Thyroid gland (tissue), 4 donors: ENCODE measurements at regions not wholly inside any gene's neighbourhood (a gene's known extent, or its start where the extent isn't known, plus 50 kb on each side); places are given as distances from the start of the nearest gene placed in this dataset.

Experiments used
- DNase-seq, 2 donors: peaks; one replicate each; pipeline ENCODE4 v3.0.0-alpha.2; 2019
- H3K27ac ChIP-seq, 3 donors: fragments of 200-600 bp; sonication (generic); 1 replicate in 2 of 3; 2 replicates in 1 of 3; pipeline ENCODE4 v1.5.1; 2016 to 2019; ENCODE audit warnings: mild to moderate bottlenecking in 1 of 3, moderate library complexity in 1 of 3
- H3K27me3 ChIP-seq: fragments of 200-600 bp; sonication (generic); one replicate; pipeline ENCODE4 v1.5.1; 2019
- H3K36me3 ChIP-seq, 2 donors: fragments of 200-600 bp; sonication (generic); one replicate each; pipeline ENCODE4 v1.5.1; 2016 to 2019
- H3K4me1 ChIP-seq, 2 donors: fragments of 200-600 bp; sonication (generic); one replicate each; pipeline ENCODE4 v1.5.1; 2017 to 2019
- H3K4me3 ChIP-seq, 3 donors: fragments of 200-600 bp; sonication (generic); replicated peaks in 1 of 3; 1 replicate in 2 of 3; 2 replicates in 1 of 3; pipeline ENCODE4 v1.5.1; 2016; ENCODE audit warnings: mild to moderate bottlenecking in 1 of 3
- H3K9me3 ChIP-seq: fragments of 200-600 bp; sonication (generic); one replicate; pipeline ENCODE4 v1.5.1; 2017
- POLR2A ChIP-seq, 2 donors: fragments of 450-650 bp; IDR thresholded peaks; one replicate each; pipeline ENCODE4 v1.6.1; 2017; ENCODE audit warnings: antibody characterized with exemption in 2 of 2, mild to moderate bottlenecking in 2 of 2, moderate library complexity in 1 of 2
- WGBS, 2 donors: methylation state at CpG; one replicate each; pipeline ENCODE4 v1.1.5; 2017; 5-methylcytosine and 5-hydroxymethylcytosine counted together
- intact Hi-C: fragments of 100-400 bp; cut with DNase I; formaldehyde crosslinking; loops from one replicate; pipeline ENCODE4 v1.15.1; 2023
- TF ChIP-seq, protein P1 (sequence below), 6 experiments: fragments of 200-600 bp in 3 of 6; fragments of 450-650 bp in 3 of 6; sonication (generic) in 3 of 6; IDR thresholded peaks; one replicate each; pipeline ENCODE4 v1.5.1; 2016 to 2019; ENCODE audit warnings: antibody characterized with exemption in 6 of 6, mild to moderate bottlenecking in 2 of 6, inconsistent platforms in 1 of 6, moderate library complexity in 1 of 6

DNA sequence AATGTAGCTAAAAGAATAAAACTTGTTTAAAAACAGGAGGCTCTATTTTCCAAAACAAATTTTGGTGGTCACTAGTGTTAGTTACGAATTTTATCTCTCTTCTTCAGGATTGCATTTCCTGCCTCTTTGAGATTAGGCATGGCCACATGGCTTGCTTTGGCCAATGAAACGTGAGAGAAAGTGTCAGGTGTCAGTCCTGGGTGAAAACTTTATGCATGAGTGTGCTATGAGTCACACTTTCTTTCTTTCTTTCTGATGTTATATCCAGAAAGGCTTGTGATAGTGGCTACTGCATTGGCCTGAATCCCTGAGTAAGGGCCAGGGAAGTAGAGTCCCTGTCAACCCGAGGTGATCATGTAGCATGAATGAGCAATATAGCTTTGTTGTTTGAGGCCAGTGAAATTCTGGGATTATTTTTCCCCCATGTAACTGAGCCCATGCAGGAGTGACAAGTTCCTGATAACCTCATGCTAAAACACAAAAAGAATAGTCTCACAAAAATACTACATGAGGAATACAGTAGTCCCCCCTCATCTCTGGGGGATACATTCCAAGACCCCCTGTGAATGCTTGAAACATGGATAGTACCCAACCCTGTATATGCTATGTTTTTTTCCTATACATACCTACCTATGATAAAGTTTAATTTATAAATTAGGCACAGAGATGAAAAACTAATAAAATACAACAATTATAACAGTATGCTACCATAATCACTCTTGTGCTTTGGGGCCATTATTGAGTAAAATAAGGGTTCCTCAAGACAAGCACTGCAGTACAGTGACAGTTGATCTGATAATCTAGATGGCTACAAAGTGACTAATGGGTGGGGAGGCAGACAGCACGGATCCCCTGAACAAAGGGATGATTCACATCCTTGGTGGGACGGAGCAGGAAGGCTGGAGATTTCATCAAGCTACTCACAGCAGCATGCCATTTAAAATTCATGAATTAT, 109.5 kb downstream of the CDC42EP3 start:
- H3K4me1 ChIP-seq = no peaks in the 10 kb centered on the region
- no peak for TF ChIP-seq POLR2A (IDR thresholded peaks at IDR 0.05)
- TF ChIP-seq, protein P1, sequence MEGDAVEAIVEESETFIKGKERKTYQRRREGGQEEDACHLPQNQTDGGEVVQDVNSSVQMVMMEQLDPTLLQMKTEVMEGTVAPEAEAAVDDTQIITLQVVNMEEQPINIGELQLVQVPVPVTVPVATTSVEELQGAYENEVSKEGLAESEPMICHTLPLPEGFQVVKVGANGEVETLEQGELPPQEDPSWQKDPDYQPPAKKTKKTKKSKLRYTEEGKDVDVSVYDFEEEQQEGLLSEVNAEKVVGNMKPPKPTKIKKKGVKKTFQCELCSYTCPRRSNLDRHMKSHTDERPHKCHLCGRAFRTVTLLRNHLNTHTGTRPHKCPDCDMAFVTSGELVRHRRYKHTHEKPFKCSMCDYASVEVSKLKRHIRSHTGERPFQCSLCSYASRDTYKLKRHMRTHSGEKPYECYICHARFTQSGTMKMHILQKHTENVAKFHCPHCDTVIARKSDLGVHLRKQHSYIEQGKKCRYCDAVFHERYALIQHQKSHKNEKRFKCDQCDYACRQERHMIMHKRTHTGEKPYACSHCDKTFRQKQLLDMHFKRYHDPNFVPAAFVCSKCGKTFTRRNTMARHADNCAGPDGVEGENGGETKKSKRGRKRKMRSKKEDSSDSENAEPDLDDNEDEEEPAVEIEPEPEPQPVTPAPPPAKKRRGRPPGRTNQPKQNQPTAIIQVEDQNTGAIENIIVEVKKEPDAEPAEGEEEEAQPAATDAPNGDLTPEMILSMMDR (IDR thresholded peaks at IDR 0.05) = no peak
- H3K9me3 ChIP-seq = no peaks in the 10 kb centered on the region
- intact Hi-C loops = no loop called here
- DNase-seq = no peak
- no peaks in the 10 kb centered on the region for H3K36me3 ChIP-seq
- H3K4me3 ChIP-seq = no peak overlapping the region
- H3K27ac ChIP-seq = no peak overlapping the region
- 79 to 81% methylated on average over 5 of the region's 5 CpGs for whole genome bisulfite sequencing, 2 donors
- H3K27me3 ChIP-seq = no peaks in the 10 kb centered on the region

DNA sequence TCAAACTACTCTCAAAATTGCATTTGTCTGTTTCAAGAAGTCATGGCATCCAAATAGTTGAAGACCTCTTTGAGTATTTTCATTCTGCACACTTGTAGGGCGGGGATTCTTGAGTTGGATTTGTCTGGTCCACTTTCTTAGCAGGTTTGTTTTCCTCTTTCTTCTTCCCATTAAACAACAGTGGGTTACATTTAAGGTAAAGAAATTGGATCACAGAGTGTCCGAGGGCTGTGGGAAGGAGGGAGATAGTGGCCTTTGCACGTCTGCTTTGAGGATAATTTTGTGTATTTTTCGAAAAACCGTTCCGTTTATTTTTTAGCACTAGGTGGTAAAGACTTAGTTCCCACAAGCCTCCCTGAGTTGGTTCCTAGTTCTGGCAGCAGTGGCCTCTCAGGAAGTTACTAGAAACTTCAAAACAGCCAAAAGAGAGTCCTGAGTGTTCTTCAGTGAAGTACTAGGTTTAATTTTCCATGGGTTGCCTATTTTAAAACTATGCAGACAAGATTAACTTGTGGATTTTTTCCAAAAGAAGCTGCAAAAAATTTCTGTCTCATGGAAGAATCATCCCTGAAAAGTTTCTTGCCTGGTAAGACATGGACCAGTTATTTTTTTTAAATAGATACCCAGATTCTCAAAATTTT, 107.9 kb downstream of the CDC42EP3 start:
- TF ChIP-seq, protein P1 (IDR thresholded peaks at IDR 0.05) = no peak
- TF ChIP-seq POLR2A (IDR thresholded peaks at IDR 0.05) = no peak
- H3K27ac ChIP-seq = no peak overlapping the region
- DNase-seq = no peak
- no peaks in the 10 kb centered on the region for H3K4me1 ChIP-seq
- H3K36me3 ChIP-seq = no peaks in the 10 kb centered on the region
- 58 to 67% methylated on average over 6 of the region's 6 CpGs for WGBS, 2 donors
- H3K4me3 ChIP-seq = no peak overlapping the region
- H3K9me3 ChIP-seq = no peaks in the 10 kb centered on the region
- intact Hi-C loops = no loop called here
- no peaks in the 10 kb centered on the region for H3K27me3 ChIP-seq

DNA sequence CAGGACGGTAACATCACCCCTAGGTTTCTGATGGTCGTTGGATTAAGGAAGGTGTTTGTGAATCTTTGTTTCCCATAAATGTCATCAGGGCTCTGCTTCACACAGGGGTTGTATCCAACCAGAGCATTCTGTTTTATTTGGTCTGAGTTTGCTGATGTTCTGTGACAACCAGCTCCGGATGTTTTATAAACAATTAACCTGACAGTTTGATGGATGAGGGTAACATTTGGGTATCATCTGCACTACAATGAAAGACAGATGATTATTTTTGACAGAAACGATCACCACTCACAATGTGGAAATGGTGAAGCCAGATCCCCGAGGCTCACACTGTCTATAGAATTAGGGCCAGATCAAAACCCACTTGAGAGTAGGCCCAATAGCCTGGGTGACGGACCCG, 107.1 kb downstream of the CDC42EP3 start:
- no peak for DNase-seq
- intact Hi-C loops = no loop called here
- WGBS, 2 donors = 86 to 88% methylated on average over 7 of the region's 7 CpGs
- no peak for TF ChIP-seq POLR2A (IDR thresholded peaks at IDR 0.05)
- TF ChIP-seq, protein P1 (IDR thresholded peaks at IDR 0.05) = no peak
- H3K4me1 ChIP-seq = no peaks in the 10 kb centered on the region
- no peaks in the 10 kb centered on the region for H3K9me3 ChIP-seq
- H3K4me3 ChIP-seq = no peak overlapping the region
- no peak overlapping the region for H3K27ac ChIP-seq
- no peaks in the 10 kb centered on the region for H3K36me3 ChIP-seq
- no peaks in the 10 kb centered on the region for H3K27me3 ChIP-seq

DNA sequence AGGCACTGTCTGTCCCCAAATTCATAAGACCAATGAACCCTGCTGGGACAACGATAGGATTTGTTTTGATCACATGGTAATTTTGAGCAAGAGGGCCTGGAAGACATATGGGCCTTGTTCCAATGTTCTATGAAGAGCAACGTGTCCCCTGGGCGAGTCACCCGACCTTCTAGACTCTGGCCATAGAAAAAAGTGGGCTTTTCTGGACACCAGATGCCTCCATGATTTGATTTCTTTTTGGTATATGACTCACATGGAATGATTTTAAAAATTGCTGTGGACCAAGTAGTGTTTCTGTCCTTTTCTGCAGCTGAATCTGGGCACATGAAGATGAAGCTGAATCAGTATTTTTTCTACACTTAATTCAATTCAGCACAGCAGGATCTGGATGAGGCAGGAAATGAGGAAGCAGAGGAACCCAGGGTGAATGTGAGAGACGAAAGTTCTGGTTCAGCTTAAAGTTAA, 104.9 kb downstream of the CDC42EP3 start:
- H3K36me3 ChIP-seq = no peaks in the 10 kb centered on the region
- H3K27ac ChIP-seq = no peak overlapping the region
- 69 to 74% methylated on average over 5 of the region's 5 CpGs for WGBS, 2 donors
- H3K4me3 ChIP-seq = no peak overlapping the region
- intact Hi-C loops = no loop called here
- H3K9me3 ChIP-seq = no peaks in the 10 kb centered on the region
- no peaks in the 10 kb centered on the region for H3K27me3 ChIP-seq
- no peak for DNase-seq
- no peaks in the 10 kb centered on the region for H3K4me1 ChIP-seq
- TF ChIP-seq POLR2A (IDR thresholded peaks at IDR 0.05) = no peak
- TF ChIP-seq, protein P1 (IDR thresholded peaks at IDR 0.05) = no peak

DNA sequence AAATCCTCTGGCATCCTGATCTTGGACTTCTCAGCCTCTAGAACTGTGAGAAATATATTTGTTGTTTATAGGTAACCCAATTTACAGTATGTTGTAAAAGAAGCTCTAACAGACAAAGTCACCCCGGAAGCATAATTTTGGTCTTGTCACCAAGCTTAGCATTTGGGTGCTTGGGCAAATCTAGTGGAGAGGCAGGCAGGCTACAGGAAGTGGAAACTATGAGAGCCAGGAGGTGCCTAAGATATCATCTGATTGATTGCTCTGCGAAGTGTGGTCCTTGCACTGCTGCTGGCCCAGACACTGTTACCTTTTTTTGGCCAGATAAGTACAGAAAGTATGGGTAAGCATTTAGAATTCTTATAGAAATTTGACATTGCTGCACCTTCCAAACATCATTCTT, 102.9 kb downstream of the CDC42EP3 start:
- H3K27ac ChIP-seq = no peak overlapping the region
- no peak overlapping the region for H3K4me3 ChIP-seq
- intact Hi-C loops = no loop called here
- no peaks in the 10 kb centered on the region for H3K36me3 ChIP-seq
- TF ChIP-seq, protein P1 (IDR thresholded peaks at IDR 0.05) = no peak
- TF ChIP-seq POLR2A (IDR thresholded peaks at IDR 0.05) = no peak
- 85 to 100% methylated on average over 2 of the region's 2 CpGs for WGBS, 2 donors
- DNase-seq = no peak
- H3K4me1 ChIP-seq = no peaks in the 10 kb centered on the region
- H3K27me3 ChIP-seq = no peaks in the 10 kb centered on the region
- no peaks in the 10 kb centered on the region for H3K9me3 ChIP-seq
